Nephron progenitor cell (in vitro differentiated cells): ENCODE measurements at regions not wholly inside any gene's neighbourhood (a gene's known extent, or its start where the extent isn't known, plus 50 kb on each side); places are given as distances from the start of the nearest gene placed in this dataset.

Source experiments
- DNase-seq: peaks from one replicate; pipeline ENCODE4 v3.0.0; 2021
- H3K27ac Mint-ChIP-seq: 2 replicates; pipeline ENCODE4 v1.8.0; 2021; ENCODE audit warnings: mild to moderate bottlenecking, moderate library complexity, mixed read lengths
- H3K27me3 Mint-ChIP-seq: 2 replicates; pipeline ENCODE4 v1.8.0; 2021; ENCODE audit warnings: mild to moderate bottlenecking, low read depth, mixed read lengths; ENCODE audit not compliant: poor library complexity
- H3K36me3 Mint-ChIP-seq: 2 replicates; pipeline ENCODE4 v1.8.0; 2021; ENCODE audit warnings: low read depth, mixed read lengths
- H3K4me1 Mint-ChIP-seq: 2 replicates; pipeline ENCODE4 v1.8.0; 2021; ENCODE audit warnings: mixed read lengths
- H3K4me3 Mint-ChIP-seq: 2 replicates; pipeline ENCODE4 v1.8.0; 2021; ENCODE audit warnings: mild to moderate bottlenecking, moderate library complexity, mixed read lengths
- H3K9me3 Mint-ChIP-seq: 2 replicates; pipeline ENCODE4 v1.8.0; 2021; ENCODE audit warnings: mild to moderate bottlenecking, moderate library complexity, mixed read lengths
- TF ChIP-seq, protein P1 (sequence below): fragments of 200-600 bp; sonication (generic); IDR thresholded peaks from 2 replicates; pipeline ENCODE4 v1.5.0; 2021; ENCODE audit warnings: antibody characterized with exemption

- DNase-seq, result no peak
- no peak overlapping the region for H3K4me3 Mint-ChIP-seq
- TF ChIP-seq, protein P1, sequence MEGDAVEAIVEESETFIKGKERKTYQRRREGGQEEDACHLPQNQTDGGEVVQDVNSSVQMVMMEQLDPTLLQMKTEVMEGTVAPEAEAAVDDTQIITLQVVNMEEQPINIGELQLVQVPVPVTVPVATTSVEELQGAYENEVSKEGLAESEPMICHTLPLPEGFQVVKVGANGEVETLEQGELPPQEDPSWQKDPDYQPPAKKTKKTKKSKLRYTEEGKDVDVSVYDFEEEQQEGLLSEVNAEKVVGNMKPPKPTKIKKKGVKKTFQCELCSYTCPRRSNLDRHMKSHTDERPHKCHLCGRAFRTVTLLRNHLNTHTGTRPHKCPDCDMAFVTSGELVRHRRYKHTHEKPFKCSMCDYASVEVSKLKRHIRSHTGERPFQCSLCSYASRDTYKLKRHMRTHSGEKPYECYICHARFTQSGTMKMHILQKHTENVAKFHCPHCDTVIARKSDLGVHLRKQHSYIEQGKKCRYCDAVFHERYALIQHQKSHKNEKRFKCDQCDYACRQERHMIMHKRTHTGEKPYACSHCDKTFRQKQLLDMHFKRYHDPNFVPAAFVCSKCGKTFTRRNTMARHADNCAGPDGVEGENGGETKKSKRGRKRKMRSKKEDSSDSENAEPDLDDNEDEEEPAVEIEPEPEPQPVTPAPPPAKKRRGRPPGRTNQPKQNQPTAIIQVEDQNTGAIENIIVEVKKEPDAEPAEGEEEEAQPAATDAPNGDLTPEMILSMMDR, result no peak
- no peaks in the 10 kb centered on the region for H3K9me3 Mint-ChIP-seq
- no peaks in the 10 kb centered on the region for H3K27me3 Mint-ChIP-seq
- H3K27ac Mint-ChIP-seq, result no peak overlapping the region
- H3K4me1 Mint-ChIP-seq, result peaks cover 32% of the 10 kb centered on the region
- no peaks in the 10 kb centered on the region for H3K36me3 Mint-ChIP-seq
Measured at GRCh38 chr2:118219611-118220010, 131.3 kb downstream of the INSIG2 start.

DNA sequence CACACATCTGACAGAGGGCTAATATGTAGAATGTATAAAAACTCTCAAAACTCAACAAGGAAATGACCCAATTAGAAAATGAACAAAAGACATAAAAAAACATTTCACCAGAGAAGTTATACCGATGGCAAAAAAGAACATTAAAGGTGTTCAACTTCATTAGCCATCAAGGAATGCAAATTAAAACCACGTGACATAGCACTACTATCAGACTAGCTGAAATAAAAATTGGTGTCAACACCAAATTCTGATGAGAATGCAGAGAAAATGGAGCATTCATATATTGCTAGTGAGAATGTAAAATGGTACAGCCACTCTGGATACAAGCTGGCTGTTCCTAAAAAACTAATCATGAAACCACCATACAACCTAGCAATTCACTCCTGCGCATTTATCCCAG lies 128.0 kb downstream of the INSIG2 start:
- DNase-seq, result no peak
- no peak overlapping the region for H3K27ac Mint-ChIP-seq
- H3K4me1 Mint-ChIP-seq, result peaks cover 3% of the 10 kb centered on the region
- H3K9me3 Mint-ChIP-seq, result peaks cover 4% of the 10 kb centered on the region
- peaks cover 3% of the 10 kb centered on the region for H3K36me3 Mint-ChIP-seq
- no peak overlapping the region for H3K4me3 Mint-ChIP-seq
- TF ChIP-seq, protein P1, result no peak
- no peaks in the 10 kb centered on the region for H3K27me3 Mint-ChIP-seq

- Mint-ChIP-seq H3K27me3 (peaks cover 2% of the 10 kb centered on the region), H3K4me1 (peaks cover 9% of the 10 kb centered on the region), H3K9me3 (peaks cover 4% of the 10 kb centered on the region), H3K4me3 (no peak overlapping the region), H3K27ac (no peak overlapping the region), H3K36me3 (peaks cover 3% of the 10 kb centered on the region)
- TF ChIP-seq, protein P1, result no peak
- no peak for DNase-seq
Measured at GRCh38 chr2:118209727-118210126, 121.5 kb downstream of the INSIG2 start.

DNA sequence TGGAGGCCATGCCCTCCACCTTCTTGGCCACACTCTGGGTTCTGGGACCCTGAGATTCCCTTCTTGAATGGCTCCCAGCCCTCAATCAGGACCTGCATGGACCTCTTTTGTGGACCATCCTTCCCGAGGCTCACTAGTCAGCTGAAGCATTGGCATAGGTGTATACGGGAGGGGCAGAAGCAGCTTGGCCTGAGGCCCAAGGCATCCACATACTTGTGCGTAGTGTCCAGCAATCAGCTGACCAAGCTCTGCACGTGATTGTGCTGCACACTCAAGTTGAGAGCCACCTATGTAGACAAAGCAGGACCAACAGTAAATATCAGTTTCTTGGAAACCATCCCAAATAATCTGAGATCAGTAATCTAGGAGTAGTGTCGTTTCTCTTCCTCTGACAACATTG lies 119.6 kb downstream of the INSIG2 start:
- Mint-ChIP-seq H3K36me3 (no peaks in the 10 kb centered on the region), H3K9me3 (no peaks in the 10 kb centered on the region), H3K4me1 (peaks cover 9% of the 10 kb centered on the region), H3K27ac (peak overlapping the region; percentile 75), H3K27me3 (peaks cover 2% of the 10 kb centered on the region), H3K4me3 (no peak overlapping the region)
- DNase-seq, result no peak
- TF ChIP-seq, protein P1, result no peak

DNA sequence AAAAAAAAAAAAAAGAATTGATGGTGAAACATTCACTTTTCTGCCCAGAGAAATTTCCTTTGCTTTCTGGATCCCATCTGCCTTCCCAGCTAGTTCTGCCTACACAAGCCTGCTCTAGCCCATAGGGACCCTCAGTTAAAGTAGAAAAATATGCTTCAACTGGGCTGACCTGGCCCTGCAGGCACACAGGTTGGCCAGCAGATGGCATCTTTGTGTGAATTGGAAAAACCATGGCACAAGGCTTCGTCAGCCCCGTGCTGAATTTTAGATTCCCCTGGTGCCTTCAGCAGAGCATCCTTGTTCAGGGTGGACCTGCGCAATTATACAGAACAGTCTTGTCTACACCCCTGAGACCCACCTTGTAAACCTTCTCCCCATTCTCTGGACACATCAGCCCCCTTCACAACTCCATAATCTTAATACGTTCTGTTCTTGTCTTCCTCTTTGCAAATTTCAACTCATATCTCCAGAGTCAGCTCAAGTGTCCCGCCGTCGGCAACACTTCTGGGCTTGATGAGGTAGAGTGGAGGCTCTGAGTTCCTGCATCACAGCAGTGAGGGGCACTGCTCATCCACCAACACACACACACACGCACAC lies 114.5 kb downstream of the INSIG2 start:
- Mint-ChIP-seq H3K36me3 (no peaks in the 10 kb centered on the region), H3K9me3 (no peaks in the 10 kb centered on the region), H3K27ac (no peak overlapping the region), H3K4me3 (no peak overlapping the region), H3K27me3 (peaks cover 3% of the 10 kb centered on the region), H3K4me1 (peaks cover 6% of the 10 kb centered on the region)
- peak; percentile 64 for DNase-seq
- TF ChIP-seq, protein P1, result peak; percentile 82

GRCh38 chr2:118198268-118198667 lies 110.0 kb downstream of the INSIG2 start:
- H3K36me3 Mint-ChIP-seq, result no peaks in the 10 kb centered on the region
- H3K27ac Mint-ChIP-seq, result no peak overlapping the region
- no peaks in the 10 kb centered on the region for H3K9me3 Mint-ChIP-seq
- TF ChIP-seq, protein P1, result no peak
- H3K27me3 Mint-ChIP-seq, result peaks cover 6% of the 10 kb centered on the region
- H3K4me3 Mint-ChIP-seq, result no peak overlapping the region
- no peak for DNase-seq
- H3K4me1 Mint-ChIP-seq, result peaks cover 6% of the 10 kb centered on the region
